Natural killer cell (primary cell): ENCODE measurements at regions not wholly inside any gene's neighbourhood (a gene's known extent, or its start where the extent isn't known, plus 50 kb on each side); places are given as distances from the start of the nearest gene placed in this dataset.

Source experiments
- ATAC-seq, 3 donors: fragments of 150-1000 bp in 2 of 3; fragments of 200-7000 bp in 1 of 3; cut with Tn5 transposase; 1 replicate in 1 of 3; 2 replicates in 2 of 3; pipeline ENCODE4 v1.10.0; 2021; ENCODE audit warnings: mild to moderate bottlenecking in 2 of 3, moderate library complexity in 2 of 3
- DNase-seq, 2 donors: peaks; one replicate each; pipeline versions ENCODE4 v3.0.0 to v3.0.0-alpha.2; 2013 to 2021; ENCODE audit warnings: mixed read lengths in 1 of 2
- H3K27ac ChIP-seq: one replicate; pipeline ENCODE4 v1.5.1; 2013; ENCODE audit warnings: mild to moderate bottlenecking, low read length
- H3K27me3 ChIP-seq: one replicate; pipeline ENCODE4 v1.6.1; 2013; ENCODE audit warnings: low read length; ENCODE audit not compliant: control insufficient read depth, insufficient read depth
- H3K36me3 ChIP-seq: one replicate; pipeline ENCODE4 v1.6.1; 2013; ENCODE audit warnings: low read length; ENCODE audit not compliant: control insufficient read depth, insufficient read depth
- H3K4me1 ChIP-seq: one replicate; pipeline ENCODE4 v1.6.1; 2013; ENCODE audit warnings: low read length; ENCODE audit not compliant: control insufficient read depth, insufficient read depth
- H3K4me3 ChIP-seq: one replicate; pipeline ENCODE4 v1.5.1; 2013; ENCODE audit warnings: low read length
- H3K9me3 ChIP-seq: one replicate; pipeline ENCODE4 v1.6.1; 2013; ENCODE audit warnings: low read length; ENCODE audit not compliant: control insufficient read depth, insufficient read depth
- H3K27ac Mint-ChIP-seq, 2 donors: one replicate each; pipeline ENCODE4 v1.8.0; 2022; ENCODE audit warnings: mild to moderate bottlenecking in 2 of 2, mixed read lengths in 2 of 2, moderate library complexity in 1 of 2
- H3K27me3 Mint-ChIP-seq, 2 donors: one replicate each; pipeline ENCODE4 v1.8.0; 2022; ENCODE audit warnings: low read depth in 2 of 2, mixed read lengths in 2 of 2
- H3K36me3 Mint-ChIP-seq: one replicate; pipeline ENCODE4 v1.8.0; 2022; ENCODE audit warnings: mixed read lengths
- H3K4me1 Mint-ChIP-seq, 2 donors: one replicate each; pipeline ENCODE4 v1.8.0; 2022; ENCODE audit warnings: mixed read lengths in 2 of 2
- H3K4me3 Mint-ChIP-seq: one replicate; pipeline ENCODE4 v1.8.0; 2022; ENCODE audit warnings: mild to moderate bottlenecking, moderate library complexity, mixed read lengths
- H3K9me3 Mint-ChIP-seq, 2 donors: one replicate each; pipeline ENCODE4 v1.8.0; 2022; ENCODE audit warnings: mixed read lengths in 2 of 2
- WGBS: methylation state at CpG from one replicate; pipeline ENCODE4 v1.1.7; 2013; ENCODE audit warnings: missing lambda C conversion rate; ENCODE audit not compliant: insufficient coverage; 5-methylcytosine and 5-hydroxymethylcytosine counted together
- intact Hi-C: fragments of 100-400 bp; cut with micrococcal nuclease; formaldehyde crosslinking; loops from one replicate; pipeline ENCODE4 v1.14.2; 2022
- TF ChIP-seq, protein P1 (sequence below): fragments of 200-600 bp; IDR thresholded peaks from one replicate; pipeline ENCODE4 v1.8.0; 2022; ENCODE audit warnings: antibody characterized with exemption

DNA sequence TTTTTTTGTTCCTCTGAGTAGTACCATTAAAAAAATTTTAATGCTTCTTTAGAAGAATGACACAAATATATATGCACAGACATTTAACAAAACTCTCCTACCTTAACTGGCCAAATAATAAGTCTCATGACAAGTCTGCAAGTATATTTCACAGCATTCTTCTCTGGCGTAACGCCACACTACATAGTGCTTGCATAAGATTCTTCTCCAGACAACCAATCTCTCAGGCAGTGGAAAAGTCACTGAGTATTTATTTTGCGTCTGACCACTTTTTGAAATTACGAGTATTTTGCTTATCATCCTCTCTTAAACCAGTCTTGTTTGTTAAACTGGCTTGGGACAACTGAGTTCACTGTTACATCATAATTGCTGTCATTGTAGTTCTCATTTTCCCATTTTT is 749.2 kb downstream of the ADCYAP1 start:
- no peaks in the 10 kb centered on the region for H3K36me3 Mint-ChIP-seq

DNA sequence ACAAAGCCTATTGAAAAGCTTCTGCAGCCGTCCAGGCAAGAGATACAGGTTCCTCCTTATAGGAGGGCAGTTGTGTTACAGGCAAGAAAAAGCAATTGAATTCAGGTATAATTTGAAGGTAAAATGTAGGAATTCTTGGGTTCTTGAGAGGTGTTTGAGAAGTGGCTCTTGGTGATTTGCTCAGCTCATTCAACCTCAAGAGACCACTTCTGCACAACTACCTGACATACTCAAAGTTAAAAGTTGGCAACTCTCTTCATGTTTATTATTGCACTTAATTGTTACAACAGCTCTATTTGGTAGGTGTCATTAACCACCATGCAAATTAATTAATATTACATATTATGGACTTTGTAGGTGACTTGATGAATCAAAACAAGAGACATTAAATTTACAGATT is 753.2 kb downstream of the ADCYAP1 start:
- TF ChIP-seq, protein P1, sequence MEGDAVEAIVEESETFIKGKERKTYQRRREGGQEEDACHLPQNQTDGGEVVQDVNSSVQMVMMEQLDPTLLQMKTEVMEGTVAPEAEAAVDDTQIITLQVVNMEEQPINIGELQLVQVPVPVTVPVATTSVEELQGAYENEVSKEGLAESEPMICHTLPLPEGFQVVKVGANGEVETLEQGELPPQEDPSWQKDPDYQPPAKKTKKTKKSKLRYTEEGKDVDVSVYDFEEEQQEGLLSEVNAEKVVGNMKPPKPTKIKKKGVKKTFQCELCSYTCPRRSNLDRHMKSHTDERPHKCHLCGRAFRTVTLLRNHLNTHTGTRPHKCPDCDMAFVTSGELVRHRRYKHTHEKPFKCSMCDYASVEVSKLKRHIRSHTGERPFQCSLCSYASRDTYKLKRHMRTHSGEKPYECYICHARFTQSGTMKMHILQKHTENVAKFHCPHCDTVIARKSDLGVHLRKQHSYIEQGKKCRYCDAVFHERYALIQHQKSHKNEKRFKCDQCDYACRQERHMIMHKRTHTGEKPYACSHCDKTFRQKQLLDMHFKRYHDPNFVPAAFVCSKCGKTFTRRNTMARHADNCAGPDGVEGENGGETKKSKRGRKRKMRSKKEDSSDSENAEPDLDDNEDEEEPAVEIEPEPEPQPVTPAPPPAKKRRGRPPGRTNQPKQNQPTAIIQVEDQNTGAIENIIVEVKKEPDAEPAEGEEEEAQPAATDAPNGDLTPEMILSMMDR: no peak
- Histone ChIP-seq H3K9me3 (no peaks in the 10 kb centered on the region), H3K36me3 (no peaks in the 10 kb centered on the region), H3K4me3 (no peak overlapping the region), H3K27me3 (no peaks in the 10 kb centered on the region), H3K4me1 (no peaks in the 10 kb centered on the region), H3K27ac (no peak overlapping the region)
- Mint-ChIP-seq H3K4me3 (no peak overlapping the region), H3K9me3 (peaks cover 0 to 4% of the 10 kb centered on the region in 2 donors), H3K27ac (no peak overlapping the region), H3K27me3 (no peaks in the 10 kb centered on the region), H3K4me1 (no peaks in the 10 kb centered on the region), H3K36me3 (no peaks in the 10 kb centered on the region)
- 88% methylated on average over 1 of the region's 1 CpG for WGBS
- DNase-seq: no peak
- no peak for ATAC-seq
- intact Hi-C loops: no loop called here

More for the DNA sequence above, 749.2 kb downstream of the ADCYAP1 start:
- Mint-ChIP-seq H3K27ac (no peak overlapping the region), H3K27me3 (no peaks in the 10 kb centered on the region), H3K4me3 (no peak overlapping the region), H3K4me1 (no peaks in the 10 kb centered on the region), H3K9me3 (peaks cover 0 to 2% of the 10 kb centered on the region in 2 donors)
- Histone ChIP-seq H3K27ac (no peak overlapping the region), H3K27me3 (no peaks in the 10 kb centered on the region), H3K9me3 (no peaks in the 10 kb centered on the region), H3K4me3 (no peak overlapping the region), H3K36me3 (no peaks in the 10 kb centered on the region), H3K4me1 (no peaks in the 10 kb centered on the region)
- 93% methylated on average over 4 of the region's 4 CpGs for WGBS
- TF ChIP-seq, protein P1: no peak
- ATAC-seq: no peak
- intact Hi-C loops: no loop called here
- no peak for DNase-seq

DNA sequence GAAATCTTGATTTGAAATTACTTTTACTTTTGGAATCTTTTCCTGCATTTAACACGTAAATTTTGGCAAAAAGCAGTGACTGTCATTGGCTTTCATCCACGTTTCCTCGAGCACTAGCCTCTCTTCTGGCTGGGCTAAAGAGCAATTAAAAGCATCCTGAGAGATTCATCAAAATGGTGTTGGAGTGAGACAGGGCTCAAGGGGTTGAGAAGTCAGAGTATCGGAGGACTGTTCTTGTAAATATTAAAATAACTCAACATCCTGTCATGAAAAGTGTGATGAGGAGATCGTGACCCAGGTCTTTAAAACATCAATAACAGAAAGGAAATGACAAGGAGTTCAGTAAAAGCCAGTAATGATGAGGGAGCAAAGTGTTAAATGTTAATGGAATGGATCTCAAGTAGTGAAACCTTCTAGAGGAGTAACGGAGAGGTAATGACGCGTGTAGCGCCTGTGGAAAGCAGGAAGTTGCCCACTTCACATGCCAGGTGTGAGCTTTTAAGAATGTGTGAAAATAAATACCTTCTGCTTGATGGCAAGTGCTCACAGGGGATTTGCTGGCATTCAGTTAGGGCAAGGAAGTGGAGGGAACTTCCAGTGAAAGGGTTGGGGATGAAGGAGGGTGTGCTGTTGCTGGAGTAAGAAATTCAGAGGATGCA is 754.4 kb downstream of the ADCYAP1 start:
- intact Hi-C loops: no loop called here
- Histone ChIP-seq H3K36me3 (no peaks in the 10 kb centered on the region), H3K9me3 (no peaks in the 10 kb centered on the region), H3K27me3 (no peaks in the 10 kb centered on the region), H3K4me1 (no peaks in the 10 kb centered on the region), H3K4me3 (no peak overlapping the region), H3K27ac (no peak overlapping the region)
- no peak overlapping the region for H3K4me3 Mint-ChIP-seq
- ATAC-seq: no peak
- peaks cover 0 to 2% of the 10 kb centered on the region in 2 donors for H3K9me3 Mint-ChIP-seq
- no peak for DNase-seq
- no peaks in the 10 kb centered on the region for H3K36me3 Mint-ChIP-seq
- no peak overlapping the region for H3K27ac Mint-ChIP-seq
- TF ChIP-seq, protein P1: no peak
- H3K4me1 Mint-ChIP-seq: no peaks in the 10 kb centered on the region
- no peaks in the 10 kb centered on the region for H3K27me3 Mint-ChIP-seq
- WGBS: 75% methylated on average over 8 of the region's 9 CpGs
